ENCODE measurements at regions not wholly inside any gene's neighbourhood (a gene's known extent, or its start where the extent isn't known, plus 50 kb on each side); places are given as distances from the start of the nearest gene placed in this dataset. TPM values are rescaled to one million over a fixed set of nuclear protein-coding genes. Genes with fewer than 3 reads are reported as not detected.
"Not testable (repeated sequence)": the region's sequence is repeated elsewhere in the genome, so short reads cannot be mapped to it uniquely, and the experiment has no call there.

DNA sequence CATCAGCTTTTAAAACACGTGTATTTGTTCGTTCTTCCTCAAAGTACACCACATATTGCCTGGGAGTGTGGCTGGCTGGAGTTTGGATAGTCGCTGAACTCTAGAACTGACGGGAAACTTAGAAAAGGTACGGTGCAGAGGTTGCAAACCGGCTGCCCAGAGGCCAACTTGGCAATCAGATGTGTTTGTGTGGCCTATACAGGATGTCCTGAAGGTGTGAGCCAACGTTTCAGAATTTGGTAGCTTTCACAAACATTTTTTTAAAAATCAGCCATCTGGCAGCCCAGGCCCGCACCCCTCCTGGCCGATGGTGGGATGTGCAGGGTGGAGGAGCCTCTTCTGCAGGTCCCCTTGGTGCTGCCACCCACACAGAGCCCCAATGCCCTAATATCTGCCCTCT is 73.6 kb upstream of the SLC25A33 start:
- DNase-seq (ENCODE audit: low spot score), result no peak

DNA sequence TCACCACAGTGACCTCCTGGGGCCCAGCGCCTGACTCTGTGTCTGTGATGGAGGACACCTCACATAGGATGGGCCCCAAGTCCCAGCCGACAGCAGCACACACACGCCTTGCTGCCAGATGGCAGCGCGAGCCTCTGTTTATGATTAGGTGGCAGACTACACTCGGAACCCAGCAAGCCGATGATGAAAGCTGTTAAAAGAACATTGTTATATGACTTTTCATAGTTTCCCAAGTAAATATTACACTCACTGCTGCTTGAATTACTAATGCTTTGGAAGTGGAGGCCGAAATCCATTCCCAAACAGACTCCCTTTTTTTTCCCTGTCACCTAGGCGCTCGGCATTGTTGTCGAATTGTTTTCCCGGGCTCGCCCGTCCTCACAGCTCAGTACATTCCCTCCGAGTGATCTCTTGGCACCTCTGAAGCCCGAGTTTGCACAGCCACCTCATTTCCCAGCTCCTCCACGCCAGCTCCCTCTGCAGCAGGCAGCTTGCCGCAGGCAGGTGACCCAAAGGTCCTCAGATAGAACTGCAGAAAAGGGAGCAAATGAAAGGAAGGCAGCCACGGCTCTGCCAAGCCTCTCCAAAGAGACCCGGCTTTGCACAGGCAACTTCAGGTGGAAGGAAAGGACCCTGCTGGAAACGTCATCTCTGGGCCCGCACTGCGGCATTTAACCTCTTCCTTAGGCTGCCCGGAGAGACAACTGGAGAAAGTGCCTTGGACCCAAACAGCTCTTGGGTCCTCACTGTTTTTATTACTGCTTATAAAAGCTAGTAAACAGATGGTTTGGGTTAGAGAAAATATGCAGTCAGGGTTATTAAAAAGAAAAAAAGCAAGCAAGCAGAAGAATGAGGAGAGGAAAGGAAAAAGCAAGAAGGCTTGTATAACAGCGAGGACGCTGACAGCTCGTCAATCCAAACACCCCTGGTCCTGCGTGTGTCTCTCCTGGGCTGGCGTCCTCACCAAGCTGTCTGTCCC is 72.2 kb upstream of the SLC25A33 start:
- no peak for DNase-seq (ENCODE audit: low spot score)

DNA sequence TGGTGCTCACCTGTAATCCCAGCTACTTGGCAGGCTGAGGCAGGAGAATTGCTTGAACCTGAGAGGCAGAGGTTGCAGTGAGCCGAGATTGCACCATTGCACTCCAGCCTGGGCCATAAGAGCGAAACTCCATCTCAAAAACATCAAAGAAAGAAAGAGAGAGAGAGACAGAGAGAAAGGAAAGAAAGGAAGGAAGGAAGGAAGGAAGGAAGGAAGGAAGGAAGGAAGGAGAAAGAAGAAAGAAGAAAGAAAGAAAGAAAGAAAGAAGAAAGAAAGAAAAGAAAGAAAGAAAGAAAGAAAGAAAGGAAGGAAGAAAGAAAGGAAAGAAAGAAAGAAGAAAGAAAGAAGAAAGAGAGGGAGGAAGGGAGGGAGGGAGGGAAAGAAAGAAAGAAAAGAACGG is 69.4 kb upstream of the SLC25A33 start:
- DNase-seq (ENCODE audit: low spot score), result not testable (repeated sequence)

GRCh38 chr1:9471679-9472078 is 67.6 kb upstream of the SLC25A33 start:
- no peak for DNase-seq (ENCODE audit: low spot score)

- DNase-seq (ENCODE audit: low spot score), result no peak
Observed at GRCh38 chr1:9472386-9473031, 66.8 kb upstream of the SLC25A33 start.

- DNase-seq (ENCODE audit: low spot score), result no peak
Observed at GRCh38 chr1:9473032-9473807, 66.0 kb upstream of the SLC25A33 start.

GRCh38 chr1:9475061-9475627 is 64.1 kb upstream of the SLC25A33 start:
- no peak for DNase-seq (ENCODE audit: low spot score)

DNA sequence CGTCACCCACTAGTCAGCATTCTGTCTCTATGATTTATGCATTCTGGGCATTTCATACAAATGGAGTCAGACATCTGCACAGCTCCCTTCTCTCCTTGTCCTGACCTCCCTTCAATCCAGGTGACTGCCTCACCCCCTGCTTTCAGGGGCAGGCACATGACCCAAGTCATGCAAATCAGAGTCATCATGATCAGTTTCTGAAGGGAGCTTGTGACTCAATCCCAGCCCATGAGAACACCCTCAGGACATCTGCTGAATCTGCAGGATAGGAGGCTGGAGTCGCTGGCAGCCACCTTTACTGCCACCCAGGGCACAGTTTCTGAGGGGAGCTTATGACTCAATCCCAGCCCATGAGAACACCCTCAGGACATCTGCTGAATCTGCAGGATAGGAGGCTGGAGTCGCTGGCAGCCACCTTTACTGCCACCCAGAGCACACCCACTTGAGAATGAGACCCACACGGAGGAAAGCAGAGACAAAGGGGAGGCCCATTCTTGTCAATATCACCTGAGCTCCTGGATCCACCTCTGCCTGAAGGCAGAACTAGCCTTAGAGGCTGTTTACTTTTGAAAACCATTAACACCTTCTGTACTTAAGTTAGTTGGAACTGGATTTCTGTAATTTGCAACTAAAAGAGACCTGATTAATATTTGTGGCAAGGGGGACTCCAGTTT is 62.3 kb upstream of the SLC25A33 start:
- DNase-seq (ENCODE audit: low spot score), result no peak

DNA sequence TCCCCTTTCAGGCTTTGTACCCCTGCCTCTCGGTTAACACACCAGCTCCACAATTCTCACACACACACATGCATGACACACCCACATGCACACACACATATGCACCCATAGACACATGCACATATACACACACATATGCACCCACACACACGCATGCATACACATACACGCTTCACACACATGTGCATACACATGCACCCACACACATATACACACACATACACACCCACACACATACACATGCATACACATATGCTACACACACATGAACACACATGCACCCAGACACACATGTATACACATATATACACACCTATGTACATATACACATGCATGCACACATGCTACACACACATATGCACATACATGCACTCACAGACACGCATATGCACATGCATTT is 61.7 kb upstream of the SLC25A33 start:
- DNase-seq (ENCODE audit: low spot score), result no peak

DNA sequence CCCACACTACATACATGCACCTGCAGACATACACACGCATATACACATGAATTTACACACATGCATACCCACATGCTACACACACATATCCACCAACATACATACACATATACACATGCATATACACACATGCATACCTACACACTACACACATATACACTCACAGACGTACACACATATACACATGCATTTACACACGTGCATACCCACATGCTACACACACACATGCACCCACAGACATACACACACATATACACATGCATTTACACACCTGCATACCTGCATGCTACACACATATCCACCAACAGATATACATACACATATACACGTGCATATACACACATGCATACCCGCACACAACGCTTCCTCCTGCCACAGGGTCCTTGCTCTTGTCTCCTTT is 61.2 kb upstream of the SLC25A33 start:
- no peak for DNase-seq (ENCODE audit: low spot score)

DNA sequence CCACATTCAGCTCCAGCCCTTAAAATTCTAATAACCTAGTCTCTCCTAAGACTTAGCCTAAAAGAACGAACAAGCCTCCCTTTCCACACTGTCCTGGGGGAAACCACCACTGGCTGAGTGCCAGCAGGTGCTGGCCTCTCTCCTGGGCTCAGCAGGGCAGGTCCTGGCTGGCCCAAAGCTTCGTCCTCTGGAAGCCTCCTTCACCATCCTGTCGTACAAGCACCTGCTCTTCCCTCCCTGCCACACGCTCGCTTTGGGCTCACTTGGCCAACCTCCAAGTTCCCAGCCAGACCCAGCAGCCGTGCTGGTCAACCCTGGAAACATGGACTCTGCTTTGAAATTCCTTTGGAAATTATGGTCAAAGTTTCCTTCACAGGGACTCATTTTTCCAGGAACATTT is 58.2 kb upstream of the SLC25A33 start:
- no peak for DNase-seq (ENCODE audit: low spot score)

- DNase-seq (ENCODE audit: low spot score), result no peak
Observed at GRCh38 chr1:9482403-9482802, 56.9 kb upstream of the SLC25A33 start.

DNA sequence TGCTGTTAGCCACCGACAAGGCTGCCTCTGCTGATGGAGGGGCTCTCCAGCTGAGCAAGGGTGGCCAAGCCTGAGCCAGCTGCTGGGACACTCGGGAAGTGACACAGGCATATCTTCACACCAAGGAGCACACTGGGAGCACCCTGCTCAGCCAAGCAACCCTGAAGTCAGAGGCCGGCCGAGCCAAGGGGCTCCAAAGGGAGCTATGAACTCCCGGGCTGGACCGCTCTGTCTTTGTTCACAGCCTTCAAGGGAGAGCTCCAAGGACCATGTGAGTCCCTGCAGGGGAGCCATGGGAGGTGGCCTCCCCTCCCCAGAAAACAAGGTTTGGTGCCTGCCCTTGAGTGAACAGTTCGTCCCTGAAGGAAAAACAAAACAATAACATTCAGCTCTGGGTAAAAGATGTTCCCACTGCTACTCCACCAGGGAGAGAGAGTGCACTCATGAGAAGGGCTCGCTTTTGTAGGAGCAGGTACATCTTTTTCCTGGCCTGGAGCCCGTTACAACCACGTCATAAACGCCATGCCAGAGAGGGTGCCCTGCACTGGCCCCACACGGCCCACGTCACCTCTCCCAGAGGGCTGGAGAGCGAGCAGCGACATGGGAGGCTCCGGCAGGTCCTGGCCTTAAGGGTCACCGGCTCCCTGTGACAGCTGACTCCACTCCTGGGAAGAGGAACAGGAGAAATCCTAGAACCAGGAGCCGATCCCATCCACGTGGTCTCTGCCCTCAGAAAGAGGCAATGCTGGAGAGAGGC is 56.3 kb upstream of the SLC25A33 start:
- no peak for DNase-seq (ENCODE audit: low spot score)

- no peak for DNase-seq (ENCODE audit: low spot score)
Observed at GRCh38 chr1:9486466-9487140, 52.7 kb upstream of the SLC25A33 start.

Small RNA genes lying in the stretch of these regions (small RNA-seq; reads per million reads assigned to genes)
- gene RNA5SP40, result not detected
